ENCODE measurements at regions not wholly inside any gene's neighbourhood (a gene's known extent, or its start where the extent isn't known, plus 50 kb on each side); places are given as distances from the start of the nearest gene placed in this dataset.
"Not testable (repeated sequence)": the region's sequence is repeated elsewhere in the genome, so short reads cannot be mapped to it uniquely, and the experiment has no call there.

- DNase-seq (ENCODE audit: low spot score in 2 of 2) = no peak
- no peaks in the 10 kb centered on the region for H3K4me1 ChIP-seq
- H3K9me3 ChIP-seq = no peaks in the 10 kb centered on the region
- H3K27me3 ChIP-seq = no peaks in the 10 kb centered on the region
- H3K27ac ChIP-seq = no peak overlapping the region
- H3K4me3 ChIP-seq = no peak overlapping the region
- intact Hi-C loops (cut with DNase I) = no loop called here
- H3K36me3 ChIP-seq = no peaks in the 10 kb centered on the region
- TF ChIP-seq CTCF (IDR thresholded peaks at IDR 0.05) = no peak
These were observed 225.8 kb downstream of the RND3 start for GRCh38 chr2:150261691-150262090.

- no peaks in the 10 kb centered on the region for H3K36me3 ChIP-seq
- peaks cover 0 to 1% of the 10 kb centered on the region in 2 donors for H3K4me1 ChIP-seq
- no peak for TF ChIP-seq CTCF (IDR thresholded peaks at IDR 0.05)
- no peaks in the 10 kb centered on the region for H3K9me3 ChIP-seq
- no peak for DNase-seq (ENCODE audit: low spot score in 2 of 2)
- H3K27me3 ChIP-seq = no peaks in the 10 kb centered on the region
- intact Hi-C loops (cut with DNase I) = no loop called here
- H3K27ac ChIP-seq = no peak overlapping the region
- H3K4me3 ChIP-seq = no peak overlapping the region
These were observed 226.8 kb downstream of the RND3 start for GRCh38 chr2:150260636-150261035.

- Histone ChIP-seq H3K27me3 (no peaks in the 10 kb centered on the region), H3K9me3 (no peaks in the 10 kb centered on the region), H3K36me3 (no peaks in the 10 kb centered on the region), H3K4me1 (peaks cover 0 to 3% of the 10 kb centered on the region in 2 donors), H3K27ac (no peak overlapping the region), H3K4me3 (no peak overlapping the region)
- DNase-seq (ENCODE audit: low spot score in 2 of 2) = no peak
- intact Hi-C loops (cut with DNase I) = no loop called here
- no peak for TF ChIP-seq CTCF (IDR thresholded peaks at IDR 0.05)
These were observed 227.7 kb downstream of the RND3 start for GRCh38 chr2:150259746-150260145.

GRCh38 chr2:150258781-150259307, 228.6 kb downstream of the RND3 start:
- no peak for DNase-seq (ENCODE audit: low spot score in 2 of 2)
- TF ChIP-seq CTCF (IDR thresholded peaks at IDR 0.05) = no peak
- Histone ChIP-seq H3K27me3 (no peaks in the 10 kb centered on the region), H3K9me3 (no peaks in the 10 kb centered on the region), H3K36me3 (no peaks in the 10 kb centered on the region), H3K27ac (no peak overlapping the region), H3K4me1 (peaks cover 0 to 3% of the 10 kb centered on the region in 2 donors), H3K4me3 (no peak overlapping the region)
- intact Hi-C loops (cut with DNase I) = no loop called here

- H3K9me3 ChIP-seq = no peaks in the 10 kb centered on the region
- H3K27ac ChIP-seq = no peak overlapping the region
- H3K27me3 ChIP-seq = no peaks in the 10 kb centered on the region
- TF ChIP-seq CTCF (IDR thresholded peaks at IDR 0.05) = no peak
- no peak for DNase-seq (ENCODE audit: low spot score in 2 of 2)
- peaks cover 0 to 9% of the 10 kb centered on the region in 2 donors for H3K4me1 ChIP-seq
- intact Hi-C loops (cut with DNase I) = no loop called here
- no peak overlapping the region for H3K4me3 ChIP-seq
- no peaks in the 10 kb centered on the region for H3K36me3 ChIP-seq
These were observed 230.7 kb downstream of the RND3 start for GRCh38 chr2:150256736-150257135.

- Histone ChIP-seq H3K36me3 (no peaks in the 10 kb centered on the region), H3K9me3 (no peaks in the 10 kb centered on the region), H3K4me1 (peaks cover 0 to 9% of the 10 kb centered on the region in 2 donors), H3K27ac (no peak overlapping the region), H3K27me3 (no peaks in the 10 kb centered on the region), H3K4me3 (no peak overlapping the region)
- intact Hi-C loops (cut with DNase I) = no loop called here
- no peak for TF ChIP-seq CTCF (IDR thresholded peaks at IDR 0.05)
- no peak for DNase-seq (ENCODE audit: low spot score in 2 of 2)
These were observed 231.9 kb downstream of the RND3 start for GRCh38 chr2:150255528-150255927.

GRCh38 chr2:150249735-150250134, 237.7 kb downstream of the RND3 start:
- H3K27ac ChIP-seq; H3K36me3 ChIP-seq; H3K27me3 ChIP-seq; DNase-seq (ENCODE audit: low spot score in 2 of 2); intact Hi-C loops (cut with DNase I); H3K9me3 ChIP-seq; H3K4me1 ChIP-seq; H3K4me3 ChIP-seq: not testable (repeated sequence)
